ENCODE measurements at regions not wholly inside any gene's neighbourhood (a gene's known extent, or its start where the extent isn't known, plus 50 kb on each side); places are given as distances from the start of the nearest gene placed in this dataset.

- TF ChIP-seq, protein P1, sequence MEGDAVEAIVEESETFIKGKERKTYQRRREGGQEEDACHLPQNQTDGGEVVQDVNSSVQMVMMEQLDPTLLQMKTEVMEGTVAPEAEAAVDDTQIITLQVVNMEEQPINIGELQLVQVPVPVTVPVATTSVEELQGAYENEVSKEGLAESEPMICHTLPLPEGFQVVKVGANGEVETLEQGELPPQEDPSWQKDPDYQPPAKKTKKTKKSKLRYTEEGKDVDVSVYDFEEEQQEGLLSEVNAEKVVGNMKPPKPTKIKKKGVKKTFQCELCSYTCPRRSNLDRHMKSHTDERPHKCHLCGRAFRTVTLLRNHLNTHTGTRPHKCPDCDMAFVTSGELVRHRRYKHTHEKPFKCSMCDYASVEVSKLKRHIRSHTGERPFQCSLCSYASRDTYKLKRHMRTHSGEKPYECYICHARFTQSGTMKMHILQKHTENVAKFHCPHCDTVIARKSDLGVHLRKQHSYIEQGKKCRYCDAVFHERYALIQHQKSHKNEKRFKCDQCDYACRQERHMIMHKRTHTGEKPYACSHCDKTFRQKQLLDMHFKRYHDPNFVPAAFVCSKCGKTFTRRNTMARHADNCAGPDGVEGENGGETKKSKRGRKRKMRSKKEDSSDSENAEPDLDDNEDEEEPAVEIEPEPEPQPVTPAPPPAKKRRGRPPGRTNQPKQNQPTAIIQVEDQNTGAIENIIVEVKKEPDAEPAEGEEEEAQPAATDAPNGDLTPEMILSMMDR (IDR thresholded peaks at IDR 0.05): no peak
- TF ChIP-seq EP300 (IDR thresholded peaks at IDR 0.05): no peak
Measured at GRCh38 chr11:130737866-130738431, 178.3 kb downstream of the SNX19 start.

All from ovary (tissue), 3 donors.